SKM-1 treated with dmso at 0.1 percent for 144 hours (cell line): ENCODE measurements at regions not wholly inside any gene's neighbourhood (a gene's known extent, or its start where the extent isn't known, plus 50 kb on each side); places are given as distances from the start of the nearest gene placed in this dataset.

ENCODE experiments used
- DNase-seq: peaks from one replicate; lab custom pipeline; 2025; ENCODE audit not compliant: unreplicated experiment; lab: John Stamatoyannopoulos, UW

GRCh38 chr6:134379076-134379475 lies 61.2 kb upstream of the SGK1 start:
- DNase-seq: no peak

- DNase-seq: no peak
These were observed 60.5 kb upstream of the SGK1 start for GRCh38 chr6:134378426-134378825.

- DNase-seq: peak; percentile 76
These were observed 58.9 kb upstream of the SGK1 start for GRCh38 chr6:134376785-134377184.

GRCh38 chr6:134375220-134375580 lies 57.3 kb upstream of the SGK1 start:
- peak; percentile 37 for DNase-seq

GRCh38 chr6:134374491-134375219 lies 56.7 kb upstream of the SGK1 start:
- no peak for DNase-seq

- peak; percentile 21 for DNase-seq
These were observed 56.1 kb upstream of the SGK1 start for GRCh38 chr6:134373993-134374392.

- DNase-seq: peak; percentile 98
These were observed 55.5 kb upstream of the SGK1 start for GRCh38 chr6:134373282-134373922.

GRCh38 chr6:134372603-134373281 lies 54.8 kb upstream of the SGK1 start:
- peak; percentile 71 for DNase-seq

- DNase-seq: no peak
These were observed 50.8 kb upstream of the SGK1 start for GRCh38 chr6:134368670-134369069.
